DMS114 treated with DMSO at 0.1 percent for 48 hours (cell line): ENCODE measurements at regions not wholly inside any gene's neighbourhood (a gene's known extent, or its start where the extent isn't known, plus 50 kb on each side); places are given as distances from the start of the nearest gene placed in this dataset.

Source experiments
- DNase-seq: peaks from one replicate; lab custom pipeline; 2025; ENCODE audit not compliant: unreplicated experiment; lab: John Stamatoyannopoulos, UW

- no peak for DNase-seq
Measured at GRCh38 chr17:13405807-13406206, 195.9 kb downstream of the HS3ST3A1 start.

- no peak for DNase-seq
Measured at GRCh38 chr17:13405080-13405479, 196.6 kb downstream of the HS3ST3A1 start.

- DNase-seq = no peak
Measured at GRCh38 chr17:13403982-13404946, 197.5 kb downstream of the HS3ST3A1 start.

- no peak for DNase-seq
Measured at GRCh38 chr17:13400491-13400890, 201.2 kb downstream of the HS3ST3A1 start.

GRCh38 chr17:13398853-13399252 lies 202.9 kb downstream of the HS3ST3A1 start:
- no peak for DNase-seq

- DNase-seq = no peak
Measured at GRCh38 chr17:13398091-13398490, 203.6 kb downstream of the HS3ST3A1 start.

GRCh38 chr17:13395862-13396261 lies 205.9 kb downstream of the HS3ST3A1 start:
- no peak for DNase-seq

GRCh38 chr17:13395346-13395745 lies 206.4 kb downstream of the HS3ST3A1 start:
- no peak for DNase-seq

GRCh38 chr17:13393841-13394710 lies 207.7 kb downstream of the HS3ST3A1 start:
- DNase-seq = no peak

- no peak for DNase-seq
Measured at GRCh38 chr17:13387952-13388351, 213.8 kb downstream of the HS3ST3A1 start.

- DNase-seq = no peak
Measured at GRCh38 chr17:13387236-13387635, 214.5 kb downstream of the HS3ST3A1 start.

GRCh38 chr17:13385481-13385911 lies 216.2 kb downstream of the HS3ST3A1 start:
- no peak for DNase-seq

GRCh38 chr17:13384626-13385025 lies 217.1 kb downstream of the HS3ST3A1 start:
- DNase-seq = no peak

- no peak for DNase-seq
Measured at GRCh38 chr17:13378361-13378760, 223.4 kb downstream of the HS3ST3A1 start.

- no peak for DNase-seq
Measured at GRCh38 chr17:13374203-13375143, 227.3 kb downstream of the HS3ST3A1 start.

- DNase-seq = no peak
Measured at GRCh38 chr17:13372432-13372831, 229.3 kb downstream of the HS3ST3A1 start.

- no peak for DNase-seq
Measured at GRCh38 chr17:13367154-13367553, 234.6 kb downstream of the HS3ST3A1 start.

GRCh38 chr17:13365331-13365730 lies 236.4 kb downstream of the HS3ST3A1 start:
- no peak for DNase-seq

GRCh38 chr17:13363771-13364170 lies 238.0 kb downstream of the HS3ST3A1 start:
- no peak for DNase-seq

- DNase-seq = no peak
Measured at GRCh38 chr17:13362341-13363122, 239.2 kb downstream of the HS3ST3A1 start.
